ENCODE measurements at regions not wholly inside any gene's neighbourhood (a gene's known extent, or its start where the extent isn't known, plus 50 kb on each side); places are given as distances from the start of the nearest gene placed in this dataset.

- H3K4me3 ChIP-seq (ENCODE audit: low read depth, low read length): no peak overlapping the region
- TF ChIP-seq CTCF (IDR thresholded peaks at IDR 0.05; ENCODE audit: insufficient read depth, low read depth, low read length): no peak
- DNase-seq (ENCODE audit: low read depth): no peak
Measured at GRCh38 chr11:98110030-98110429, 910.7 kb upstream of the CNTN5 start.

GRCh38 chr11:98115873-98116272 lies 904.9 kb upstream of the CNTN5 start:
- no peak overlapping the region for H3K4me3 ChIP-seq (ENCODE audit: low read depth, low read length)
- DNase-seq (ENCODE audit: low read depth): no peak
- TF ChIP-seq CTCF (IDR thresholded peaks at IDR 0.05; ENCODE audit: insufficient read depth, low read depth, low read length): no peak

GRCh38 chr11:98130117-98130625 lies 890.6 kb upstream of the CNTN5 start:
- H3K4me3 ChIP-seq (ENCODE audit: low read depth, low read length): no peak overlapping the region
- TF ChIP-seq CTCF (IDR thresholded peaks at IDR 0.05; ENCODE audit: insufficient read depth, low read depth, low read length): no peak
- DNase-seq (ENCODE audit: low read depth): no peak

- H3K4me3 ChIP-seq (ENCODE audit: low read depth, low read length): no peak overlapping the region
- DNase-seq (ENCODE audit: low read depth): no peak
- TF ChIP-seq CTCF (IDR thresholded peaks at IDR 0.05; ENCODE audit: insufficient read depth, low read depth, low read length): no peak
Measured at GRCh38 chr11:98136357-98136756, 884.4 kb upstream of the CNTN5 start.

- DNase-seq (ENCODE audit: low read depth): no peak
- no peak for TF ChIP-seq CTCF (IDR thresholded peaks at IDR 0.05; ENCODE audit: insufficient read depth, low read depth, low read length)
Measured at GRCh38 chr11:98137437-98137836, 883.3 kb upstream of the CNTN5 start.

GRCh38 chr11:98143661-98144060 lies 877.1 kb upstream of the CNTN5 start:
- no peak for TF ChIP-seq CTCF (IDR thresholded peaks at IDR 0.05; ENCODE audit: insufficient read depth, low read depth, low read length)
- no peak overlapping the region for H3K4me3 ChIP-seq (ENCODE audit: low read depth, low read length)
- DNase-seq (ENCODE audit: low read depth): no peak

More at GRCh38 chr11:98137437-98137836, 883.3 kb upstream of the CNTN5 start:
- no peak overlapping the region for H3K4me3 ChIP-seq (ENCODE audit: low read depth, low read length)

- TF ChIP-seq CTCF (IDR thresholded peaks at IDR 0.05; ENCODE audit: insufficient read depth, low read depth, low read length): no peak
Measured at GRCh38 chr11:98153752-98154151, 867.0 kb upstream of the CNTN5 start.

More at GRCh38 chr11:98153752-98154151, 867.0 kb upstream of the CNTN5 start:
- DNase-seq (ENCODE audit: low read depth): no peak
- H3K4me3 ChIP-seq (ENCODE audit: low read depth, low read length): no peak overlapping the region

Data from fibroblast of villous mesenchyme (primary cell).